ENCODE measurements at regions not wholly inside any gene's neighbourhood (a gene's known extent, or its start where the extent isn't known, plus 50 kb on each side); places are given as distances from the start of the nearest gene placed in this dataset.

DNA sequence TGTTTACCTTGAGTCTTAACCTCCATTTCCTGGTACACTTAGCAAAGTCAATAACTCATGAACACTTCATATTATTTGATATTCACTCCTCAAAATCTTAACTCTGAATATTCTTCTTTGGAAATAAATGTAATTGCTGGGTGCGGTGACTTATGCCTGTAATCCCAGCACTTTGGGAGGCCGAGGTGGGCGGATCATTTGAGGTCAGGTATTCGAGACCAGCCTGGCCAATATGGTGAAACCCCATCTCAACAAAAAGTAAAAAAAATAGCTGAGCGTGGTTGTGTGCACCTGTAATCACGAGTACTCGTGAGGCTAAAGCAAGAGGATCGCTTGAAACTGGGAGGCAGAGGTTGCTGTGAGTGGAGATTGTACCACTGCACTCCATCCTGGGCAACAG lies 201.3 kb upstream of the DSEL start:
- no peaks in the 10 kb centered on the region for H3F3A ChIP-seq (ENCODE audit: control insufficient read depth, insufficient read depth)

DNA sequence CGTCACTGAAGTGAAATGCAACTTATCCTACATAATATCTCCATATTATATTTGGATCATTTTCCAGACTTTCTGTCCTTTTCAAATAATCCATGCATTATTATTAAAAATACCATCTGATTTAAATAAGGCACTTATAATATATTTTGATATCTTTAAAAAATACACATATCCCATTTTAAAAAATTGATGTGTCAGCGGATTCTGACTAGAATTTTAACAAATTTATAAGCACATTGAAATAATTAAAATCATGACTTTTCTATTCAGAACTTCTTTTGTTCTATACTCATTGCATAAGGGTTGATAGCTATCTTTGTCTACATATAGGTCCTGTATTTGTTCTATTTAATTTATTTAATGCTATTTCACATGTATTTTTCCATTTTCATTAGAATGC lies 199.0 kb upstream of the DSEL start:
- no peak overlapping the region for H3K27ac ChIP-seq (ENCODE audit: low read depth, low read length)
- H3K9me3 ChIP-seq (ENCODE audit: control insufficient read depth, insufficient read depth, low read length), result no peaks in the 10 kb centered on the region; the same call in 1 of the 2 replicates
- no peaks in the 10 kb centered on the region for H3F3A ChIP-seq (ENCODE audit: control insufficient read depth, insufficient read depth)
- H3K36me3 ChIP-seq (ENCODE audit: control insufficient read depth, low read length), result no peaks in the 10 kb centered on the region
- no peak overlapping the region for H3K4me2 ChIP-seq (ENCODE audit: low read length)
- no peaks in the 10 kb centered on the region for H3K4me1 ChIP-seq (ENCODE audit: control insufficient read depth, low read length)
- TF ChIP-seq EZH2phosphoT487 (IDR thresholded peaks at IDR 0.05; ENCODE audit: borderline replicate concordance, low read length), result no peak
- TF ChIP-seq, protein P1, sequence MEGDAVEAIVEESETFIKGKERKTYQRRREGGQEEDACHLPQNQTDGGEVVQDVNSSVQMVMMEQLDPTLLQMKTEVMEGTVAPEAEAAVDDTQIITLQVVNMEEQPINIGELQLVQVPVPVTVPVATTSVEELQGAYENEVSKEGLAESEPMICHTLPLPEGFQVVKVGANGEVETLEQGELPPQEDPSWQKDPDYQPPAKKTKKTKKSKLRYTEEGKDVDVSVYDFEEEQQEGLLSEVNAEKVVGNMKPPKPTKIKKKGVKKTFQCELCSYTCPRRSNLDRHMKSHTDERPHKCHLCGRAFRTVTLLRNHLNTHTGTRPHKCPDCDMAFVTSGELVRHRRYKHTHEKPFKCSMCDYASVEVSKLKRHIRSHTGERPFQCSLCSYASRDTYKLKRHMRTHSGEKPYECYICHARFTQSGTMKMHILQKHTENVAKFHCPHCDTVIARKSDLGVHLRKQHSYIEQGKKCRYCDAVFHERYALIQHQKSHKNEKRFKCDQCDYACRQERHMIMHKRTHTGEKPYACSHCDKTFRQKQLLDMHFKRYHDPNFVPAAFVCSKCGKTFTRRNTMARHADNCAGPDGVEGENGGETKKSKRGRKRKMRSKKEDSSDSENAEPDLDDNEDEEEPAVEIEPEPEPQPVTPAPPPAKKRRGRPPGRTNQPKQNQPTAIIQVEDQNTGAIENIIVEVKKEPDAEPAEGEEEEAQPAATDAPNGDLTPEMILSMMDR (IDR thresholded peaks at IDR 0.05; ENCODE audit: low read depth, low read length, poor library complexity, severe bottlenecking), result no peak
- no peaks in the 10 kb centered on the region for H4K20me1 ChIP-seq (ENCODE audit: control insufficient read depth, insufficient read depth, low read depth, low read length)
- H3K79me2 ChIP-seq (ENCODE audit: control insufficient read depth, low read length), result no peaks in the 10 kb centered on the region
- H3K4me3 ChIP-seq (ENCODE audit: low read length), result no peak overlapping the region
- no peaks in the 10 kb centered on the region for H3K27me3 ChIP-seq (ENCODE audit: control insufficient read depth, low read length)
- H3K9me2 ChIP-seq (replicated peaks; ENCODE audit: control insufficient read depth, low read length), result no peaks in the 10 kb centered on the region

More for the DNA sequence above, 201.3 kb upstream of the DSEL start:
- Histone ChIP-seq H3K9me2 (replicated peaks; ENCODE audit: control insufficient read depth, low read length) (no peaks in the 10 kb centered on the region), H3K27ac (ENCODE audit: low read depth, low read length) (no peak overlapping the region), H3K4me3 (ENCODE audit: low read length) (no peak overlapping the region), H3K36me3 (ENCODE audit: control insufficient read depth, low read length) (no peaks in the 10 kb centered on the region), H3K9me3 (ENCODE audit: control insufficient read depth, insufficient read depth, low read length) (no peaks in the 10 kb centered on the region; the same call in 1 of the 2 replicates), H3K27me3 (ENCODE audit: control insufficient read depth, low read length) (no peaks in the 10 kb centered on the region), H3K4me1 (ENCODE audit: control insufficient read depth, low read length) (no peaks in the 10 kb centered on the region), H3K4me2 (ENCODE audit: low read length) (no peak overlapping the region), H3K79me2 (ENCODE audit: control insufficient read depth, low read length) (no peaks in the 10 kb centered on the region), H4K20me1 (ENCODE audit: control insufficient read depth, insufficient read depth, low read depth, low read length) (no peaks in the 10 kb centered on the region)
- TF ChIP-seq, protein P1 (IDR thresholded peaks at IDR 0.05; ENCODE audit: low read depth, low read length, poor library complexity, severe bottlenecking), result no peak
- no peak for TF ChIP-seq EZH2phosphoT487 (IDR thresholded peaks at IDR 0.05; ENCODE audit: borderline replicate concordance, low read length)

DNA sequence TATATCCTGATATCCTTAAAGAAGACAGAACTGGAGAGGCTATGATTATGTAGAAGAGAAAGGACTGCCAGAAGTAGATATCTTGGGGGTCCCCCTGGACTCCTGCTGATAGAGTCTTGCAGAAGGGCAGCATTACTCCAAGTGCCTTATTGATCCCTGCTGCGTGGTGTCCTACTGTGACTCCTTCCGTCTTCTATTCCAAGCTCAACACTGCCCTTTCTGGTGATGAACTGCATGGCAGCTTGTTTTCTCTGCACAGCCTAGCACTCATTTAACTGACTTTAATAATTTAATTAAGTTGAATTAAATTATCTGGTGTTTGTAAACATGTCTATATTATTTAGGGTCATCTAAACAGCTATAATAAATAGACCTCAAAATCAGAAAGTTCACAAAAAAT lies 194.1 kb upstream of the DSEL start:
- Histone ChIP-seq H3K4me1 (ENCODE audit: control insufficient read depth, low read length) (no peaks in the 10 kb centered on the region), H3K36me3 (ENCODE audit: control insufficient read depth, low read length) (no peaks in the 10 kb centered on the region), H3K27me3 (ENCODE audit: control insufficient read depth, low read length) (no peaks in the 10 kb centered on the region), H3K27ac (ENCODE audit: low read depth, low read length) (no peak overlapping the region), H3K79me2 (ENCODE audit: control insufficient read depth, low read length) (no peaks in the 10 kb centered on the region), H3K4me3 (ENCODE audit: low read length) (no peak overlapping the region), H3K4me2 (ENCODE audit: low read length) (no peak overlapping the region), H3K9me3 (ENCODE audit: control insufficient read depth, insufficient read depth, low read length) (no peaks in the 10 kb centered on the region; the same call in 1 of the 2 replicates), H3K9me2 (replicated peaks; ENCODE audit: control insufficient read depth, low read length) (no peaks in the 10 kb centered on the region), H4K20me1 (ENCODE audit: control insufficient read depth, insufficient read depth, low read depth, low read length) (no peaks in the 10 kb centered on the region), H3F3A (ENCODE audit: control insufficient read depth, insufficient read depth) (no peaks in the 10 kb centered on the region)
- TF ChIP-seq, protein P1 (IDR thresholded peaks at IDR 0.05; ENCODE audit: low read depth, low read length, poor library complexity, severe bottlenecking), result no peak
- no peak for TF ChIP-seq EZH2phosphoT487 (IDR thresholded peaks at IDR 0.05; ENCODE audit: borderline replicate concordance, low read length)
